K562 (cell line): ENCODE measurements at regions not wholly inside any gene's neighbourhood (a gene's known extent, or its start where the extent isn't known, plus 50 kb on each side); places are given as distances from the start of the nearest gene placed in this dataset.

Experiments used
- ATAC-seq: fragments of 200-7000 bp; cut with Tn5 transposase; 3 replicates; pipeline ENCODE4 v1.9.1; 2020; ENCODE audit warnings: moderate library complexity
- BruUV-seq: library from RNA; stranded (reverse); fragments of 400-500 nt; replicated peaks from 2 replicates; lab custom pipeline; 2021; lab: Mats Ljungman, UMichigan
- CTCF ChIA-PET: fragments of 300-600 bp; formaldehyde crosslinking; extraction: SDS; loops from one replicate; lab custom pipeline; 2021; ENCODE audit warnings: low intra/inter-chr PET ratio; lab: Yijun Ruan, JAX
- POLR2A ChIA-PET: fragments of 300-600, 350-650 bp; sonication (Branson Sonifier 250); formaldehyde crosslinking; extraction: SDS; loops from one replicate; lab custom pipeline; 2021; ENCODE audit warnings: antibody characterized with exemption, inconsistent platforms; lab: Yijun Ruan, JAX
- DNase-seq, 4 experiments: peaks; one replicate each; pipeline versions ENCODE4 v3.0.0 to v3.0.0-alpha.2; 2011 to 2018; ENCODE audit warnings: low spot score in 3 of 4, mixed read lengths in 3 of 4; ENCODE audit errors: extremely low read depth in 1 of 4
- FAIRE-seq: peaks from 2 replicates; lab custom pipeline; 2011; peaks lifted over from hg19 to GRCh38; lab: Jason Lieb, UNC
- H2AFZ ChIP-seq: 2 replicates; pipeline ENCODE4 v1.6.0; 2011; ENCODE audit warnings: low read depth, low read length, control low read depth, inconsistent platforms
- H3K27ac ChIP-seq: fragments of 200-600 bp; 3 replicates; pipeline ENCODE4 v1.8.0; 2011; ENCODE audit warnings: low read depth, mild to moderate bottlenecking, control low read depth, inconsistent platforms, low read length, moderate library complexity, mixed read lengths; ENCODE audit errors: extremely low read depth
- H3K27me3 ChIP-seq, 2 experiments: fragments of 300-600 bp in 1 of 2; 2 replicates in 1 of 2; 3 replicates in 1 of 2; pipeline versions ENCODE4 v1.6.0 to v1.8.0; 2011; ENCODE audit warnings: inconsistent platforms in 2 of 2, low read length in 2 of 2, mild to moderate bottlenecking in 1 of 2, mixed read lengths in 1 of 2, moderate library complexity in 1 of 2; ENCODE audit not compliant: control insufficient read depth in 2 of 2, insufficient read depth in 2 of 2
- H3K36me3 ChIP-seq: fragments of 300-600 bp; 3 replicates; pipeline ENCODE4 v1.8.0; 2011; ENCODE audit warnings: mild to moderate bottlenecking, low read length, inconsistent platforms; ENCODE audit not compliant: control insufficient read depth, insufficient read depth
- H3K4me1 ChIP-seq, 2 experiments: fragments of 200-600 bp in 1 of 2; replicated peaks in 1 of 2; 2 replicates in 1 of 2; 3 replicates in 1 of 2; pipeline versions ENCODE4 v1.5.1 to v1.8.0; 2011; ENCODE audit warnings: inconsistent platforms in 2 of 2, low read length in 2 of 2, mild to moderate bottlenecking in 1 of 2, mixed read lengths in 1 of 2, moderate library complexity in 1 of 2; ENCODE audit not compliant: control insufficient read depth in 2 of 2, insufficient read depth in 2 of 2
- H3K4me2 ChIP-seq: 2 replicates; pipeline ENCODE4 v1.6.1; 2011; ENCODE audit warnings: low read length, control low read depth, inconsistent platforms, mixed read lengths; ENCODE audit not compliant: insufficient read depth
- H3K4me3 ChIP-seq: fragments of 200-600 bp; sonication (generic), shearing (Covaris generic); 2 replicates; pipeline ENCODE4 v1.5.1; 2016; ENCODE audit warnings: control low read depth, inconsistent platforms
- H3K79me2 ChIP-seq: fragments of 200-600 bp; 3 replicates; pipeline ENCODE4 v1.8.0; 2011; ENCODE audit warnings: low read length, inconsistent platforms; ENCODE audit not compliant: control insufficient read depth, insufficient read depth
- H3K9ac ChIP-seq, 2 experiments: 2 replicates each; pipeline versions ENCODE4 v1.6.0 to v1.6.1; 2011; ENCODE audit warnings: low read depth in 2 of 2, low read length in 2 of 2, control low read depth in 1 of 2, inconsistent platforms in 1 of 2, mild to moderate bottlenecking in 1 of 2, mixed read lengths in 1 of 2; ENCODE audit not compliant: insufficient read depth in 1 of 2
- H3K9me1 ChIP-seq: one replicate; pipeline ENCODE4 v1.6.0; 2011; ENCODE audit warnings: inconsistent platforms, mild to moderate bottlenecking, low read length, moderate library complexity; ENCODE audit not compliant: control insufficient read depth, insufficient read depth
- H3K9me3 ChIP-seq: replicated peaks from 2 replicates; pipeline ENCODE4 v1.5.1; 2011; ENCODE audit warnings: low read depth, low read length, inconsistent platforms; ENCODE audit not compliant: control insufficient read depth, insufficient read depth
- H4K20me1 ChIP-seq: replicated peaks from 2 replicates; pipeline ENCODE4 v1.6.1; 2011; ENCODE audit warnings: low read length, inconsistent platforms, mixed read lengths; ENCODE audit not compliant: control insufficient read depth, insufficient read depth
- ARID2 ChIP-seq: fragments of 450-650 bp; IDR thresholded peaks from 2 replicates; pipeline ENCODE4 v1.6.1; 2017; ENCODE audit warnings: antibody characterized with exemption, mild to moderate bottlenecking
- CHCHD3 ChIP-seq: fragments of 250-450 bp; sonication (Bioruptor Pico); IDR thresholded peaks from 2 replicates; pipeline ENCODE4 v2.1.2; 2022; ENCODE audit warnings: mild to moderate bottlenecking
- CREB3 ChIP-seq: fragments of 450-650 bp; conservative IDR thresholded peaks from 2 replicates; pipeline ENCODE4 v1.6.1; 2016; ENCODE audit warnings: missing genetic modification characterization, low read depth, mild to moderate bottlenecking, missing compliant biosample characterization, moderate library complexity
- EWSR1 ChIP-seq: fragments of 450-650 bp; IDR thresholded peaks from 2 replicates; pipeline ENCODE4 v1.6.1; 2018; ENCODE audit warnings: borderline replicate concordance, mild to moderate bottlenecking, low read depth, moderate library complexity; ENCODE audit not compliant: partially characterized antibody
- FOXA1 ChIP-seq: fragments of 450-650 bp; IDR thresholded peaks from 2 replicates; pipeline ENCODE4 v1.6.1; 2016; ENCODE audit warnings: mild to moderate bottlenecking, borderline replicate concordance
- HCFC1 ChIP-seq: IDR thresholded peaks from 2 replicates; pipeline ENCODE4 v1.6.1; 2012; ENCODE audit warnings: low read depth, low read length, improper control_type of control experiment
- HEY1 ChIP-seq: fragments of 250-450 bp; sonication (Bioruptor Pico); IDR thresholded peaks from 2 replicates; pipeline ENCODE4 v1.5.0; 2020; ENCODE audit warnings: mild to moderate bottlenecking, moderate library complexity, borderline replicate concordance
- HSF4 ChIP-seq: fragments of 250-450 bp; sonication (Bioruptor Pico); IDR thresholded peaks from 2 replicates; pipeline ENCODE4 v2.1.2; 2022; ENCODE audit warnings: mild to moderate bottlenecking, moderate library complexity, borderline replicate concordance
- LCOR ChIP-seq: sonication (generic); formaldehyde crosslinking; IDR thresholded peaks from 2 replicates; pipeline ENCODE4 v1.8.0; 2022; ENCODE audit warnings: mild to moderate bottlenecking, missing genetic modification reagents
- OTX1 ChIP-seq: fragments of 450-650 bp; formaldehyde crosslinking; IDR thresholded peaks from 2 replicates; pipeline ENCODE4 v1.4.0; 2022; ENCODE audit warnings: mild to moderate bottlenecking
- PCBP2 ChIP-seq: fragments of 200-400 bp; formaldehyde crosslinking; IDR thresholded peaks from 2 replicates; pipeline ENCODE4 v1.6.1; 2018; ENCODE audit warnings: low read length, low read depth, mild to moderate bottlenecking, moderate library complexity; ENCODE audit not compliant: poor library complexity, severe bottlenecking
- RBM22 ChIP-seq: fragments of 200-400 bp; formaldehyde crosslinking; IDR thresholded peaks from 2 replicates; pipeline ENCODE4 v1.6.1; 2018; ENCODE audit warnings: low read length, low read depth; ENCODE audit not compliant: poor library complexity, severe bottlenecking
- SAP30 ChIP-seq: fragments of 200-600 bp; sonication (generic); IDR thresholded peaks from 2 replicates; pipeline ENCODE4 v1.6.1; 2012; ENCODE audit warnings: borderline replicate concordance, low read depth, mild to moderate bottlenecking, moderate library complexity, low read length, control low read depth, inconsistent platforms; ENCODE audit not compliant: insufficient read depth, poor library complexity, severe bottlenecking
- ZNF518B ChIP-seq: fragments of 250-450 bp; sonication (Bioruptor Pico); IDR thresholded peaks from 2 replicates; pipeline ENCODE4 v1.5.0; 2021; ENCODE audit warnings: mild to moderate bottlenecking, moderate library complexity
- WGBS: fragments of 100-300 bp; shearing (Covaris generic); methylation state at CpG from one replicate; pipeline ENCODE4 v1.1.6; 2016; ENCODE audit warnings: low coverage, mixed read lengths; ENCODE audit not compliant: insufficient coverage; ENCODE audit errors: missing lambda C conversion rate; 5-methylcytosine and 5-hydroxymethylcytosine counted together
- in situ Hi-C: fragments of 300-500 bp; cut with MboI; formaldehyde crosslinking; loops from 4 replicates; pipeline ENCODE4 v1.15.0; 2018; ENCODE audit warnings: inconsistent platforms, mixed read lengths
- intact Hi-C: fragments of 100-400 bp; cut with micrococcal nuclease; formaldehyde crosslinking; loops from 2 replicates; pipeline ENCODE4 v1.14.2; 2022
- TF ChIP-seq, protein P1 (sequence below): fragments of 250-450 bp; sonication (Bioruptor Pico); IDR thresholded peaks from 2 replicates; pipeline ENCODE4 v1.5.0; 2021
- TF ChIP-seq, protein P2 (sequence below): fragments of 450-650 bp; IDR thresholded peaks from one replicate; pipeline ENCODE4 v1.6.1; 2018; ENCODE audit warnings: mild to moderate bottlenecking, moderate library complexity; ENCODE audit not compliant: partially characterized antibody

- intact Hi-C loops (no loop called here), in situ Hi-C loops (no loop called here)
- POLR2A ChIA-PET: no interaction called here
- DNase-seq: no peak
- H3K36me3 ChIP-seq: no peaks in the 10 kb centered on the region
- H3K27me3 ChIP-seq: no peaks in the 10 kb centered on the region
- H3K4me3 ChIP-seq: no peak overlapping the region
- ATAC-seq: no peak
- CTCF ChIA-PET: no interaction called here
- no TSS peak for BruUV-seq
- no peak overlapping the region for H3K4me2 ChIP-seq
- no peak for FAIRE-seq
- H3K4me1 ChIP-seq: no peaks in the 10 kb centered on the region
- H3K9ac ChIP-seq: no peak overlapping the region
- H4K20me1 ChIP-seq: no peaks in the 10 kb centered on the region
- H3K9me3 ChIP-seq: no peaks in the 10 kb centered on the region
- 0% methylated on average over 4 of the region's 4 CpGs for WGBS
- H3K79me2 ChIP-seq: no peaks in the 10 kb centered on the region
- no peaks in the 10 kb centered on the region for H3K9me1 ChIP-seq
- no peak overlapping the region for H3K27ac ChIP-seq
- no peak overlapping the region for H2AFZ ChIP-seq
- TF ChIP-seq ZNF518B (no peak), CREB3 (tag) (no peak), CHCHD3 (no peak), ARID2 (no peak), PCBP2 (no peak), HEY1 (no peak), RBM22 (no peak), SAP30 (no peak), HSF4 (CRISPR knock-in tag) (no peak), OTX1 (no peak), LCOR (CRISPR knock-in tag) (no peak), FOXA1 (no peak), EWSR1 (no peak), HCFC1 (no peak)
- TF ChIP-seq, protein P1, sequence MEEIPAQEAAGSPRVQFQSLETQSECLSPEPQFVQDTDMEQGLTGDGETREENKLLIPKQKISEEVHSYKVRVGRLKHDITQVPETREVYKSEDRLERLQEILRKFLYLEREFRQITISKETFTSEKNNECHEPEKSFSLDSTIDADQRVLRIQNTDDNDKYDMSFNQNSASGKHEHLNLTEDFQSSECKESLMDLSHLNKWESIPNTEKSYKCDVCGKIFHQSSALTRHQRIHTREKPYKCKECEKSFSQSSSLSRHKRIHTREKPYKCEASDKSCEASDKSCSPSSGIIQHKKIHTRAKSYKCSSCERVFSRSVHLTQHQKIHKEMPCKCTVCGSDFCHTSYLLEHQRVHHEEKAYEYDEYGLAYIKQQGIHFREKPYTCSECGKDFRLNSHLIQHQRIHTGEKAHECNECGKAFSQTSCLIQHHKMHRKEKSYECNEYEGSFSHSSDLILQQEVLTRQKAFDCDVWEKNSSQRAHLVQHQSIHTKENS: no peak
- TF ChIP-seq, protein P2, sequence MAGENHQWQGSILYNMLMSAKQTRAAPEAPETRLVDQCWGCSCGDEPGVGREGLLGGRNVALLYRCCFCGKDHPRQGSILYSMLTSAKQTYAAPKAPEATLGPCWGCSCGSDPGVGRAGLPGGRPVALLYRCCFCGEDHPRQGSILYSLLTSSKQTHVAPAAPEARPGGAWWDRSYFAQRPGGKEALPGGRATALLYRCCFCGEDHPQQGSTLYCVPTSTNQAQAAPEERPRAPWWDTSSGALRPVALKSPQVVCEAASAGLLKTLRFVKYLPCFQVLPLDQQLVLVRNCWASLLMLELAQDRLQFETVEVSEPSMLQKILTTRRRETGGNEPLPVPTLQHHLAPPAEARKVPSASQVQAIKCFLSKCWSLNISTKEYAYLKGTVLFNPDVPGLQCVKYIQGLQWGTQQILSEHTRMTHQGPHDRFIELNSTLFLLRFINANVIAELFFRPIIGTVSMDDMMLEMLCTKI: no peak
Measured at GRCh38 chr3:106826791-106827311, 550.4 kb upstream of the CCDC54 start.
